ENCODE measurements at regions not wholly inside any gene's neighbourhood (a gene's known extent, or its start where the extent isn't known, plus 50 kb on each side); places are given as distances from the start of the nearest gene placed in this dataset.

- TF ChIP-seq CTCF (IDR thresholded peaks at IDR 0.05) = no peak
- no peak for TF ChIP-seq POLR2A (IDR thresholded peaks at IDR 0.05)
Measured at GRCh38 chr6:113364766-113365165, 492.4 kb upstream of the MARCKS start.

Measured in esophagus squamous epithelium (tissue), 4 donors.